C4-2B (cell line): ENCODE measurements at regions not wholly inside any gene's neighbourhood (a gene's known extent, or its start where the extent isn't known, plus 50 kb on each side); places are given as distances from the start of the nearest gene placed in this dataset.

ENCODE experiments used
- H3K27ac ChIP-seq: fragments of 450-650 bp; 2 replicates; pipeline ENCODE4 v1.5.1; 2017
- ZFX ChIP-seq: fragments of 450-650 bp; IDR thresholded peaks from 2 replicates; pipeline ENCODE4 v1.6.1; 2017
- TF ChIP-seq, protein P1 (sequence below): fragments of 450-650 bp; conservative IDR thresholded peaks from 2 replicates; pipeline ENCODE4 v1.5.1; 2017; ENCODE audit warnings: mild to moderate bottlenecking

DNA sequence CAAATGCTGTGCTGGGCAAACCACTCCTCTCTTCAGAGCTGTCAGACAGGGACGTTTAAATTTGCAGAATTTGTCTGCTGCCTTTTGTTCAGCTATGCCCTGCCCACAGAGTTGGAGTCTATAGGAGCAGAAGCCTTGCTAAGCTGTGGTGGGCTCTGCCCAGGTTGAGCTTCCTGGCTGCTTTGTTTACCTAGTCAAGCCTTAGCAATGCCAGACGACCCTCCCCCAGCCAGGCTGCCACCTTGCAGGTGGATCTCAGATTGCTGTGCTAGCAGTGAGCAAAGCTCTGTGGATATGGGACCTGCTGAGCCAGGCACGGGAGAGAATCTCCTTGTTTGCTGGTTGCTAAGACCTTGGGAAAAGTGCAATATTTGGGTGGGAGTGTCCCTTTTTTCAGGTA is 314.9 kb downstream of the NNT start:
- TF ChIP-seq, protein P1, sequence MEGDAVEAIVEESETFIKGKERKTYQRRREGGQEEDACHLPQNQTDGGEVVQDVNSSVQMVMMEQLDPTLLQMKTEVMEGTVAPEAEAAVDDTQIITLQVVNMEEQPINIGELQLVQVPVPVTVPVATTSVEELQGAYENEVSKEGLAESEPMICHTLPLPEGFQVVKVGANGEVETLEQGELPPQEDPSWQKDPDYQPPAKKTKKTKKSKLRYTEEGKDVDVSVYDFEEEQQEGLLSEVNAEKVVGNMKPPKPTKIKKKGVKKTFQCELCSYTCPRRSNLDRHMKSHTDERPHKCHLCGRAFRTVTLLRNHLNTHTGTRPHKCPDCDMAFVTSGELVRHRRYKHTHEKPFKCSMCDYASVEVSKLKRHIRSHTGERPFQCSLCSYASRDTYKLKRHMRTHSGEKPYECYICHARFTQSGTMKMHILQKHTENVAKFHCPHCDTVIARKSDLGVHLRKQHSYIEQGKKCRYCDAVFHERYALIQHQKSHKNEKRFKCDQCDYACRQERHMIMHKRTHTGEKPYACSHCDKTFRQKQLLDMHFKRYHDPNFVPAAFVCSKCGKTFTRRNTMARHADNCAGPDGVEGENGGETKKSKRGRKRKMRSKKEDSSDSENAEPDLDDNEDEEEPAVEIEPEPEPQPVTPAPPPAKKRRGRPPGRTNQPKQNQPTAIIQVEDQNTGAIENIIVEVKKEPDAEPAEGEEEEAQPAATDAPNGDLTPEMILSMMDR = no peak
- no peak for TF ChIP-seq ZFX
- H3K27ac ChIP-seq = no peak overlapping the region

DNA sequence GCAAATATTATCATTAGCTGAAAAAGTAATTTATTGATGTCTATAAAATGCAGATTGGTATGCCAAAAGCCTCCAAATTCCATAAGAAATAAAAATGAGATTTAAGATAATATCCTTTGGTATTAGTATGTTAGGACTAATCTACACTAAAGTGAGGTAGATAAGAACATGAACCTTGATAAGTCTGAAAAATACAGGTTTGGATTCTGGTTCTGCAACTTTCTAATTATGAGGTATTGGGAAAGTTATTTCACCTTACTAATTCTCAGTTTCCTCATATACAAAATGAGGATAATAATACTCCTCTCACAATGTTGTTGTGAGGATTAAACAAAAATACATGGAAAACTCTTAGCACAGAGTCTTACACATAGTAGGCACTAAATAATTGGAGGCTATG is 300.1 kb downstream of the NNT start:
- no peak for TF ChIP-seq ZFX
- TF ChIP-seq, protein P1 = no peak
- no peak overlapping the region for H3K27ac ChIP-seq

DNA sequence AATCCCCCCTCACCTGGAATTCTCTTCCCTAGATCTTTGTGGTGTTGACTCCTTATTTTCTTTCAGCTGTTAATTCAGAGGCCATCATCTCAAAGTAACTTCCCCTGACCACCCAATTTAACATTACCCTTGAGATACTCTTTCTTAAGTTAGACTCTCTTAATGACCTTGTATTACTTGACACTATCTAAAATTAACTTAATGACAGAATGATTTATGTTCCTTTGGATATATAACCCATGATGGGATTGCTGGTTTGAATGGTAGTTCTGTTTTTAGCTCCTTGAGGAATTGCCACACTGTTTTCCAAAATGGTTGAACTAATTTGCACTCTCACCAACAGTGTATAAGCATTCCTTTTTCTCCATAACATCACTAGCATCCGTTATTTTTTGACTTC is 298.0 kb downstream of the NNT start:
- H3K27ac ChIP-seq = no peak overlapping the region
- no peak for TF ChIP-seq ZFX
- TF ChIP-seq, protein P1 = no peak

DNA sequence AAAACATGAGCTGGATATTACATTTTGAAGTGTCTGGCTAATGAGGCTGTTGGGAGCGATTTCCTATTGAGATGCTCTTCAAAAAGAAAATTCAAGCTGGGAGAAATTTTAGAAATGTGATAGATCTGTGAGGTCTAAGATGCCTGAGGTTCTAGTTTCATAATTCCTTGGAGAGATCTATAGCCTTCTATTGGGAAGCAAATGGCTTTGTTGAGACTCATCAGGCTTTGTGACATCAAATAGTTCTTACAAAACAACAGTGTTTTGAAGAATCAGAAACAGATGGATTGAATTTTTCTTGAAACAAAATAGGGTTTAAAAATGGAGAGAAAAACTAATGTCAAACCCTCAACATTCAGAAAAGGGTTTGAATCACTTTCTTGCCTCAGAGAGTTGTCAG is 292.9 kb downstream of the NNT start:
- no peak for TF ChIP-seq ZFX
- TF ChIP-seq, protein P1 = no peak
- H3K27ac ChIP-seq = no peak overlapping the region

DNA sequence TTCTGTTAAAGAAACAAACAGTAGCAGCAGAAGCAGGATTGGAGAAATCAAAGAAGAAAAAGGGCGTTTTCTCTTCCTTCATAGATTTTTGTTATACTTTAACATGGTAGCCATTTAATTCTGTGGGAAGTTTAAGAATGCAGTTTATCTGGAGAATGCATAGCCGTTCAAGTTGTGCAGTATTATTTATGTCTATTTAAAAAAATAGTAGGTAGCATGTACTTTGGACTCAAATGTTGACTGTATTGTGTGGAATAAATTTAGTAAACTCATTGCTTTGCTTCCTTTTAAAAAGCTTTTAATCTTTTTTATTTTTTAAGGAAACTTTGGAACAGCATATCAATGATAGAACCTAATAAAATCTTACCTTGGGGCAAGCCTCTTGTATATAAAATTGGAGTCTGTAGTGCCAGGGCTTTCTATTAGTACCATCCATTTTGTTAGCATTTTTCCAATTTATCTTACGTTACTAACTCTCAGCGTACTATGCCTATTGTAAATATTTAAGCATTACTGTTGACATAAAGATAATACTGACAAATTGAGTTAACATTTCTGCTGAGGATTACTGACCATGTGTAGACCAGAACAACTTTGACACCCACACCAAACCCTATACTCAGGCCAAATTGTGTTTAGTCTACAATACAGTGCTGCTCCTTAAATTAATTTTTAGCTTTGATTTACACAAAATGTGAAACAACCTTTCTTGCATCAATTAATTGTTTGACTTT is 291.1 kb downstream of the NNT start:
- no peak for TF ChIP-seq ZFX
- TF ChIP-seq, protein P1 = no peak

DNA sequence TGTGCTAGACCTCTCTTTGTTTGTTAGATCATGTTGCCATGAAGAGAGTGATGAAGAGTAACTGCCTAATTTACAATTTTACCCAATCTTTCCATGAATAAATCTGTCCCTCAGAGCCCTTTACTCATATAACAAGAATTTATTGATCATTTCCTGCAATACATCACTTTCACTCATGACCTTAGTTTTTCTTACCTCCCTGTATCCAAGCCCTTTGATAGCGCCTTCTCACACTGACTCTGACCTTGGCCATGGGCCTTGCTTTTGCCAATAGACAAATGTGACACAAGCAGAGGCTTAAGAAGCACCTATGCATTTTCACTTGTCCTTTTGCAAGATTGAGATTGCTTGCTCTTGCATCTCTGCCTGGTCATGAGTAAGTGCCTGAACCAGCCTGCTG is 288.1 kb downstream of the NNT start:
- no peak overlapping the region for H3K27ac ChIP-seq
- no peak for TF ChIP-seq ZFX
- TF ChIP-seq, protein P1 = no peak

More for the DNA sequence above, 291.1 kb downstream of the NNT start:
- H3K27ac ChIP-seq = no peak overlapping the region

DNA sequence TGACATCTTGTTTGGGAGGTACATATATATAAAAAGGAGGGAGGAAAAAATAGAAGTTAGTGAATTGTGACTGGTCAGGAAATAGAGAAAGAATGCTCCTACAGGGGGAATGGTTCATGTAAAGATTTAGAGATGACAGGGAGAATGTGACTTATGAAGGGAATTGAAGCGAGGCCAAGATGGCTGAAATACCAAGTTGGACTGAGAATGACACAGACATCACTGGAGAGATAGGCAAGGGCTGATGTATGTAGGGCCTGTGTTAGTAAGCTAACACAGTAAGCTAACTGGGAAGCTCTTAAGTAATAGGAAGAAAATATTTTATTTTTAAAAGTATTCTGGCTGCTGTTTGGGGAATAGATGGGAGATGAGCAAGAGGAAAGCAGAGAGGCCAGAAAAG is 286.3 kb downstream of the NNT start:
- TF ChIP-seq ZFX = no peak
- TF ChIP-seq, protein P1 = no peak

More for the DNA sequence above, 286.3 kb downstream of the NNT start:
- no peak overlapping the region for H3K27ac ChIP-seq
